Memory B cell (primary cell): ENCODE measurements at regions not wholly inside any gene's neighbourhood (a gene's known extent, or its start where the extent isn't known, plus 50 kb on each side); places are given as distances from the start of the nearest gene placed in this dataset.
"Not testable (repeated sequence)": the region's sequence is repeated elsewhere in the genome, so short reads cannot be mapped to it uniquely, and the experiment has no call there.

Experiments used
- ATAC-seq: fragments of 150-1000 bp; cut with Tn5 transposase; 2 replicates; pipeline ENCODE4 v1.10.0; 2021; ENCODE audit warnings: low read depth, mild to moderate bottlenecking, moderate library complexity
- DNase-seq, 2 donors: peaks; one replicate each; pipeline ENCODE4 v3.0.0; 2022; ENCODE audit warnings: low spot score in 2 of 2
- H3K27ac Mint-ChIP-seq: one replicate; pipeline ENCODE4 v1.8.0; 2022; ENCODE audit warnings: mild to moderate bottlenecking, moderate library complexity, mixed read lengths
- H3K27me3 Mint-ChIP-seq: one replicate; pipeline ENCODE4 v1.8.0; 2022; ENCODE audit warnings: mixed read lengths
- H3K36me3 Mint-ChIP-seq: one replicate; pipeline ENCODE4 v1.8.0; 2022; ENCODE audit warnings: mild to moderate bottlenecking, mixed read lengths
- H3K4me1 Mint-ChIP-seq: one replicate; pipeline ENCODE4 v1.8.0; 2022; ENCODE audit warnings: mixed read lengths
- H3K4me3 Mint-ChIP-seq: one replicate; pipeline ENCODE4 v1.8.0; 2022; ENCODE audit warnings: mild to moderate bottlenecking, moderate library complexity, mixed read lengths
- H3K9me3 Mint-ChIP-seq: one replicate; pipeline ENCODE4 v1.8.0; 2022; ENCODE audit warnings: mixed read lengths

DNA sequence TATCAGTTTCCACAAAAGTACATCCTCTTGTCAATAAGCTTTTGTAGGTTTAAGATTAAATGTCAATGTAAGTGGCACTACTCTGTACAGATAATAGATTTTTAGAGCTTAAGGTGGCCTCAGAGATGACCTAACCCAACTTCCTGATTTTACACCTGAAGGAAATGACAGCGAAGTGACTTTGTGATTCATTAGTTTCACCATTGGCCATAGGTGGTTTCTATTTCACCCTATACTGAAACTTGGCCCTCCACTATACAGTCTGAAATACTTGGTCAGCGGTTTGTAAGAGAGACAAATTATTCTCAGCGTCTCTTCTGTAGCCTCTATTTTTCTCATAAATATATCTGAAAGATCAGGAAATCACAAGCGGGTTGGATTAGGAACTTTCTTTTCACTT is 330.4 kb upstream of the FAM98A start:
- H3K9me3 Mint-ChIP-seq, result peaks cover 4% of the 10 kb centered on the region
- no peaks in the 10 kb centered on the region for H3K4me1 Mint-ChIP-seq
- H3K36me3 Mint-ChIP-seq, result no peaks in the 10 kb centered on the region
- no peak overlapping the region for H3K4me3 Mint-ChIP-seq
- ATAC-seq, result no peak
- no peak overlapping the region for H3K27ac Mint-ChIP-seq
- no peak for DNase-seq
- peaks cover 1% of the 10 kb centered on the region for H3K27me3 Mint-ChIP-seq

DNA sequence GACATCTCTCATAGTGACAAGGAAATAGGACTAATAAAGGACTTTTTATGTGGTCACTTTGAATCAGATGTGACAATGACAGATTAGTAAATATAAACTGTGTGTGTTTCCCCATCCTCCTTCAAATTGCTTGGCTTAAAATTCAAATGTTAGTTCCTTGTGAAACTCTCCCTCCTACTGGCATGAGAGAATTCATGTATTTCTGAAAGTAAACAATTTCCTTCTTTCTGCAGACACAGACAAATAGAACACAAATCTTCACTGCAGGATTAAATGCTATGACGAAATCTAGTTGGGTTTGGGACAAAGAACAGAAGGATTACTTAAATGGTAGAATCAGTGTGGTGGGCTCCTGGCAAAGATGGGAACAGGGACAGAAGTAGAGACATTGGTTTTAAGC is 328.7 kb upstream of the FAM98A start:
- no peaks in the 10 kb centered on the region for H3K36me3 Mint-ChIP-seq
- peaks cover 1% of the 10 kb centered on the region for H3K9me3 Mint-ChIP-seq
- H3K4me1 Mint-ChIP-seq, result no peaks in the 10 kb centered on the region
- peaks cover 1% of the 10 kb centered on the region for H3K27me3 Mint-ChIP-seq
- no peak overlapping the region for H3K27ac Mint-ChIP-seq
- no peak overlapping the region for H3K4me3 Mint-ChIP-seq
- no peak for ATAC-seq
- no peak for DNase-seq

DNA sequence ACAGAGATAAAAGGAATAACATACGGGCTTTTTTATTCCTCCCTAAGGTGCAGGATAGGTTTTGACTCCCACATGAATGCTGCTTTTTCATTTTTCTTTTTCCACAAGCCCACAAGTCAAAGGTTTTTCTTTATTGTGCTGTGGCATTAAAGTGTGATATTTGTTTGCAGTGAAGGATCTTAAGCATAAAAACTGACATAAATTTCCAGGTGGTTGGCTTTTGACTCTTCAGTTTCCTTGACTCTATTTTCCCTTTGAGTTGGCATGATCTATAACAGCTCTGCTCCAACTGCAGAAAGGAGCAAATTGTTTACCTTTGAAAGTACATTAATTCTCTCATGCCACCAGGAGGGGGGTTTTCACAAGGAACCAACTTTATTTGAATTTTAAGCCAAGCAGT is 326.2 kb upstream of the FAM98A start:
- peaks cover 1% of the 10 kb centered on the region for H3K27me3 Mint-ChIP-seq

DNA sequence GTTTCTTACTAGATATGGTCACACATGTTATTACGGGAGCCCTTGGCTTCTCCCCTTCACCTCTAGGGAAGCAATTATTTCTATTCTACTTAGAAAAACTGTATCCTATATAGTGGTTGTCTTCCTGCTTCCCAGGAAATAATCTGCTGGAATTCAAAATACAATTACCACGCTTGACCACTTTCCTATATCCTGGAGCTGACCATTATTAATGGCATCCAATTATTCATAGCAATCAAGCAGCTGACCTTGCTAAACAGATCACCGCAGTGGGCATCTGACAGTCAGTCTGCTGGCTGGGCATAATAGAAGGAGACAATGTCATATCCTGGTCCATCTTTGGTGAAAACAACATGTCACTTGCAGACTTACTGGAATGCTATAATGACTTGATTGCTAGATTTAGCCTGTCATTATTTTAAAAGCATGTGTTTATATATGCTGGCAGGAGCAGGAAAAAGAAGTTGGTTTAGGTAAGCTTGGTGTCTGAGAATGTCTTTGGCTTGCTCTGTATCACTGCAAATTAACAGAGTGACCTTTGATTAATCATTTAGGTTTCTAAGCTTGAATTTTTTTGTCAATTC is 325.6 kb upstream of the FAM98A start:
- DNase-seq (no peak), ATAC-seq (no peak)
- no peaks in the 10 kb centered on the region for H3K4me1 Mint-ChIP-seq
- no peak overlapping the region for H3K4me3 Mint-ChIP-seq
- peaks cover 1% of the 10 kb centered on the region for H3K27me3 Mint-ChIP-seq
- no peak overlapping the region for H3K27ac Mint-ChIP-seq
- peaks cover 3% of the 10 kb centered on the region for H3K9me3 Mint-ChIP-seq
- no peaks in the 10 kb centered on the region for H3K36me3 Mint-ChIP-seq

More for the DNA sequence above, 326.2 kb upstream of the FAM98A start:
- no peak for DNase-seq
- no peak overlapping the region for H3K4me3 Mint-ChIP-seq
- peaks cover 3% of the 10 kb centered on the region for H3K9me3 Mint-ChIP-seq
- no peak overlapping the region for H3K27ac Mint-ChIP-seq
- H3K4me1 Mint-ChIP-seq, result no peaks in the 10 kb centered on the region
- no peak for ATAC-seq
- no peaks in the 10 kb centered on the region for H3K36me3 Mint-ChIP-seq

DNA sequence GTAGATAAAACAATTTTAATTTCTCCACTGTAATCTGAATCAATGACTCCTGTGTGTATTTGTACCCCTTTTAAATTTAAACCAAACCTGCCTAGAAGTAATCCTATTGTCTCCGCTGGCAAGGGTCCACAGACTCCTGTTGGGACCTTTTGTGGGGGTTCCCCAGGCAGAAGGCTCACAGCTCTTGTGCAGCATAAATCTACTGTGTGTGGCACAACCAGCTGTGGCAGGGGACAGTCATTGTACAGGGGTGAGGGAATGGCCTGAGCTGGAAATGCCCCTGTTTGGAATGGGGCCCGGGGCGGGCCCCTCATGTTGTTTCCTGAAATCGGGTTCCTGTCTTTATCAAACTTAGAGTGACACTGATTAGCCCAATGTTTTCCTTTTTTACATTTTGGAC is 318.2 kb upstream of the FAM98A start:
- DNase-seq (no peak), ATAC-seq (no peak)
- no peak overlapping the region for H3K4me3 Mint-ChIP-seq
- H3K36me3 Mint-ChIP-seq, result no peaks in the 10 kb centered on the region
- H3K27ac Mint-ChIP-seq, result no peak overlapping the region
- no peaks in the 10 kb centered on the region for H3K27me3 Mint-ChIP-seq
- no peaks in the 10 kb centered on the region for H3K4me1 Mint-ChIP-seq
- H3K9me3 Mint-ChIP-seq, result peaks cover 8% of the 10 kb centered on the region

DNA sequence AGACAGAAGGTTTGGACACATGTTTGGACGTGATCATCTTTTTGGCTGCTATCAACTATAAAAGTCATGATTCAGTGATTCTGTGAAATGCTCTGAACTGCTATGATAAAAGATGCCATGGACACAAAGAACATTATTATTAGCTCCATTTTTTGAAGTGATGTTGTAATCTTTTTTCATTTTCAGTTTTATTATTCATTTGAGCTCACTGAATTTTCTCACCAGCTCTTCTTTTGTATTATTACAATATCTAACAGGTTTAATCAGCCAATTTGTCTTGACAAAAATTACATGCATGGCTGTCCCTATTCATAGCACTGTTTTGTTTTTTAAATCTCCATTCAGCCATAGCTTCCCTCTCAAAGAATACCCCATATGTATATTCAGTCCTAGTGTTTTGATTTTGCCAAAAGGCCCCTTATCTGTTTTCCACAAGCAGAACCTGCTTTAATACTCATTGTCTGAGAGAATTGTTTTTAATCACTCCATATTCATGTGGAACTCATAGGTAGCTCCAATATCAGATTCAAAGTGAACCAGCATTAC is 314.0 kb upstream of the FAM98A start:
- H3K27ac Mint-ChIP-seq, result no peak overlapping the region

DNA sequence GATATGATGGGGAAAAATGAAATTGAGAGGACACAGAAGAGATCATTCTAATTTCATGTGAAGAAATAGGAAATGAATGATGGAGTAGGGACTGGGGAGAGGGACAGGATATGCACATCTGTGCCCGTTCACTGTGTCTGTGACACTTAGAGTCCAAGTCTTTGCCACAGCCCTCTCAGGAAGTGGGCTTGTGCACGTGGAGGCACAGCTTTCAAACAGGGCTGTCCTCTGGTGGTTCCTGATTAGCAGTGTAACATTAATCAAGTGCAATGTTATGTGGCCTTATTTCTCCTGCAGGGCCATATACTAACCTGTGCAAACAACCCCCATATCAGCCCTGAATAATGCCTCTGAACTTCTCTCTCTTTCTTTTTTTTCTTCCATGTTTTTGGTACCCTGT is 312.2 kb upstream of the FAM98A start:
- peaks cover 2% of the 10 kb centered on the region for H3K27me3 Mint-ChIP-seq
- ATAC-seq (no peak), DNase-seq (no peak)
- no peak overlapping the region for H3K4me3 Mint-ChIP-seq
- peaks cover 12% of the 10 kb centered on the region for H3K9me3 Mint-ChIP-seq
- H3K4me1 Mint-ChIP-seq, result no peaks in the 10 kb centered on the region
- H3K27ac Mint-ChIP-seq, result no peak overlapping the region
- H3K36me3 Mint-ChIP-seq, result no peaks in the 10 kb centered on the region

More for the DNA sequence above, 314.0 kb upstream of the FAM98A start:
- Mint-ChIP-seq H3K36me3 (no peaks in the 10 kb centered on the region), H3K4me1 (no peaks in the 10 kb centered on the region), H3K4me3 (no peak overlapping the region), H3K9me3 (peaks cover 12% of the 10 kb centered on the region), H3K27me3 (peaks cover 2% of the 10 kb centered on the region)
- no peak for ATAC-seq
- DNase-seq, result no peak

DNA sequence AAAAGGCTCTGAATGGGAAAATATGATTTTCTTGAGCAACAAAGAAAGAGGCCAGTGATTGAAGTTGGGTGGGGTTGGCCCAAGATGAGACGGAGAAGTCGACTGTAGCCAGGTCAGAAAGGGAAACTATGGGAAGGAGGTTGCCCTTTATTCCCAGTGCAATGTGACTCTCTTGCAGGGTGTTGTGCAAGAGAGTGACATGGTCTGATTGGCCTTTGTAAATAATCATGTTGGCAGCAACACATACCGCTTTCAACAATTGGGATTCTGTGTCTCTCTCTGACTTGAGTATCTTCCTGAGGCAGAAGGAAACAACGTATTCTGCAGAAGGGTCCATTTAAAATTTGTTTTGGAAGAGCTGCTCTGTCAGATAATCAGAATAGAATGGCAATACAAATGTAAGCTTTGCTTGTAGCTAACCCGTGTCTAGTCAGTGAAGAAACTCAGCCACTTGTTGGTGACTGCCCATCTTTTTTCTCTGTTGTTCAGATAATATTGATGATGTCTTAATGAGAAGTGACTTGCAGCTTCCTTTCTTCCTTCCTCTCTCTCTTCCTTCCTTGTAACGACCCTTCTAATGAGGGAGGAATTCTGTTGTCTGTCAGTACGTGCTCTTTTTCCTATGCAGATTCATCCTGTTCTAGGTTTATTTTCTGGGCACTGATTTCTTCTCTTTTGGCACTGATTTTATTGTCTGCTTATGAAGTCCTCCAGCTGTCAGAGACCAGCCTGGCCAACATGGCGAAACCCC is 311.0 kb upstream of the FAM98A start:
- H3K27me3 Mint-ChIP-seq, result peaks cover 2% of the 10 kb centered on the region
- ATAC-seq (no peak), DNase-seq (no peak)
- H3K4me1 Mint-ChIP-seq, result no peaks in the 10 kb centered on the region
- no peaks in the 10 kb centered on the region for H3K36me3 Mint-ChIP-seq
- peaks cover 11% of the 10 kb centered on the region for H3K9me3 Mint-ChIP-seq
- no peak overlapping the region for H3K4me3 Mint-ChIP-seq
- no peak overlapping the region for H3K27ac Mint-ChIP-seq

DNA sequence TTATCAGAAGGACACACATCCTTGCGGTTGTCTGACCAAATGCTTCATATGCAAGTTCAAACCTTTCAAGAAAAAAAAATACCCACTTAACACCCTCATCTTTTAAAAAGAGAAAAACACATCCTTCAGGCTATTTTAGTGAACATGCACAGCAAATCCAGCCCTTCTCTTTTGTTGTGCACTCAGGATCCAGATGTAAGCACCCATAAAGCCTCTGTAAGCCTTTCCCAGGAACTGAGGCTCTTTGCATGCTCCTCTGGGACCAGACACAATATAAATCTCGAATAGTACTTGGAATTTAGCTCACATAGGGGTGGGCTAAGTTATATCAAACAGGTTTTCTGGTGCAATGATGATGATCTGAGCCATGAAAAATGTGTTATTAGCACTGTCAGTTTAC is 308.8 kb upstream of the FAM98A start:
- no peak for ATAC-seq
- Mint-ChIP-seq H3K4me3 (no peak overlapping the region), H3K4me1 (no peaks in the 10 kb centered on the region), H3K36me3 (no peaks in the 10 kb centered on the region), H3K9me3 (peaks cover 8% of the 10 kb centered on the region), H3K27me3 (peaks cover 2% of the 10 kb centered on the region), H3K27ac (no peak overlapping the region)
- no peak for DNase-seq

DNA sequence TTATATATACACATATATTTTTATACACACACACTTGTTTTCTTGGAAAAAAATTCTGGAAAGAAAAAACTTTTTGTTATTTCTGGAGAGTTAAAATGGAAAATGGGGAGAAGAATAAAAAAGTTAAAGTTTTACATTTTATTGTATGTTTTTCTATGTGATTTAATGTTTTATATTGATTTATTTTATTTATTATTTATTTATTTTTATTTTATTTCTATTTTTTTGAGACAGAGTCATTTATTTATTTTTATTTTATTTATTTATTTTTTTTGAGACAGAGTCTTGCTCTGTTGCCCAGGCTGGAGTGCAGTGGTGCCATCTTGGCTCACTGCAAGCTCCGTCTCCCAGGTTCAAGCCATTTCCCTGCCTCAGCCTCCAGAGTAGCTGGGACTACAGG is 307.0 kb upstream of the FAM98A start:
- H3K27ac Mint-ChIP-seq, ATAC-seq: not testable (repeated sequence)

DNA sequence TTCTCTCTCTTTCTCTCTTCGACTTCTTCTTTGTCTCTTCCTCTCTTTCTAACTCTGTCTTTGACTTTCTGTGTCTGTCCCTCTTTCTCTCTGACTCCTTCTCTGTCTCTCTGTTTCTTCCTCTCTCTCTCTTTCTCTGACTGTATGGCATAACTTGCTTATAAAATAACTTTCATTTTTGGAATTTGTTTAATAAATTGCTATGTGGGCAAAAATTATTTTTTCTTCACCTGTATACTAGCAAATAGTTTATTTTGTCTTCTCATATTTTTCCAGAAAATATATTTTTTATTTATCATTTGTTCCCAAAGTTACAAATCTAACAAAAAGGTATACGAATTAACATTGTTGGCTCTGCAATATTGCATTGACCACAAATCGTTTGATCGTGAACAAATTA is 305.7 kb upstream of the FAM98A start:
- Mint-ChIP-seq H3K27me3 (peaks cover 2% of the 10 kb centered on the region), H3K4me1 (no peaks in the 10 kb centered on the region), H3K9me3 (peaks cover 8% of the 10 kb centered on the region), H3K4me3 (no peak overlapping the region), H3K36me3 (no peaks in the 10 kb centered on the region), H3K27ac (no peak overlapping the region)
- DNase-seq (no peak), ATAC-seq (no peak)

More for the DNA sequence above, 307.0 kb upstream of the FAM98A start:
- H3K4me1 Mint-ChIP-seq, H3K4me3 Mint-ChIP-seq, H3K27me3 Mint-ChIP-seq, DNase-seq, H3K9me3 Mint-ChIP-seq, H3K36me3 Mint-ChIP-seq: not testable (repeated sequence)

DNA sequence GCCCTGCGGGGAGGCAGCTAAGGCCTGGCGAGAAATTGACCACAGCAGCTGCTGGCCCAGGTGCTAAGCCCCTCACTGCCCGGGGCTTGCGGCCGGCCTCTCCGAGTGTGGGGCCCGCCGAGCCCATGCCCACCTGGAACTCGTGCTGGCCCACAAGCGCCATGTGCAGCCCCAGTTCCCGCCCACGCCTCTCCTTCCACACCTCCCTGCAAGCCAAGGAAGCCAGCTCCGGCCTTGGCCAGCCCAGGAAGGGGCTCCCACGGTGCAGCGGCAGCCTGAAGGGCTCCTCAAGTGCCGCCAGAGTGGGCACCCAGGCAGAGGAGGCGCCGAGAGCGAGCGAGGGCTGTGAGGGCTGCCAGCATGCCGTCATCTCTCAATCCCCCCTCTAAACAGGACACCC is 304.6 kb upstream of the FAM98A start:
- H3K9me3 Mint-ChIP-seq, result peaks cover 4% of the 10 kb centered on the region
- no peaks in the 10 kb centered on the region for H3K36me3 Mint-ChIP-seq
- ATAC-seq (no peak), DNase-seq (no peak)
- H3K27me3 Mint-ChIP-seq, result no peaks in the 10 kb centered on the region
- H3K27ac Mint-ChIP-seq, result no peak overlapping the region
- H3K4me3 Mint-ChIP-seq, result no peak overlapping the region
- no peaks in the 10 kb centered on the region for H3K4me1 Mint-ChIP-seq

DNA sequence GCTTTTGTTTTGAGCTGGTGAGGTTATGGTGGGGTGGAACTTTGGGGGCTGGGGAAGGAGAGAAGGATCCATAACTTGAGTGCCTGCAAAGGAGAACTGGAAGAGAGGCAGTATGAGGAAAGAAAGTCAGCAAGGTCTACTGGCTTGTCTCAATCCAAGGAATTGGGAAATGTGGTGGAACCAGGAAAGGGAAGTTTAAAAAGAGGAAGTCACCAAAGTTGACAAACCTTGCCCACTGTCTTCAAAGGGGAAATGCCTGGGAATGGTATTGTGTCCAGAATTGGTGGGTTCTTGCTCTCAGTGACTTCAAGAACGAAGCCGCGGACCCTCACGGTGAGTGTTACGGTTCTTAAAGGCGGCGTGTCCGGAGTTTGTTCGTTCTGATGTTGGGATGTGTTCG is 304.1 kb upstream of the FAM98A start:
- ATAC-seq (no peak), DNase-seq (no peak)
- no peak overlapping the region for H3K4me3 Mint-ChIP-seq
- no peak overlapping the region for H3K27ac Mint-ChIP-seq
- H3K27me3 Mint-ChIP-seq, result no peaks in the 10 kb centered on the region
- no peaks in the 10 kb centered on the region for H3K36me3 Mint-ChIP-seq
- H3K4me1 Mint-ChIP-seq, result no peaks in the 10 kb centered on the region
- H3K9me3 Mint-ChIP-seq, result peaks cover 5% of the 10 kb centered on the region

DNA sequence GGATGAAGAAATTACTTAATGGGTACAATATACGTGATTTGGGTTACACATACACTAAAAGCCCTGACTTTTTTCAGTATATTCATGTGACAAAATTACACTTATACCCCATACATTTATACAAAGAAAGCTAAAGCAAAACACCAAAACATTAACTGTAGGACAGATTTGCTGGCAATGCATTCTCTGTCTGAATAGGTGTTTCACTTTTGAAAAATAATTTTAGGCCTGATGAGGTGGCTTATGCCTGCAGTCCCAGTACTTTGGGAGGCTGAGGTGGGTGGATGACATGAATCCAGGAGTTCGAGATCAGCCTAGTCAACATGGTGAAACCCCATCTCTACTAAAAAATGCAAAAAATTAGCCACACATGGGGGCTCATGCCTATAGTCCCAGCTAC is 301.5 kb upstream of the FAM98A start:
- Mint-ChIP-seq H3K27me3 (no peaks in the 10 kb centered on the region), H3K4me3 (no peak overlapping the region), H3K9me3 (peaks cover 9% of the 10 kb centered on the region), H3K36me3 (no peaks in the 10 kb centered on the region), H3K4me1 (peaks cover 2% of the 10 kb centered on the region), H3K27ac (no peak overlapping the region)
- DNase-seq (no peak), ATAC-seq (no peak)

DNA sequence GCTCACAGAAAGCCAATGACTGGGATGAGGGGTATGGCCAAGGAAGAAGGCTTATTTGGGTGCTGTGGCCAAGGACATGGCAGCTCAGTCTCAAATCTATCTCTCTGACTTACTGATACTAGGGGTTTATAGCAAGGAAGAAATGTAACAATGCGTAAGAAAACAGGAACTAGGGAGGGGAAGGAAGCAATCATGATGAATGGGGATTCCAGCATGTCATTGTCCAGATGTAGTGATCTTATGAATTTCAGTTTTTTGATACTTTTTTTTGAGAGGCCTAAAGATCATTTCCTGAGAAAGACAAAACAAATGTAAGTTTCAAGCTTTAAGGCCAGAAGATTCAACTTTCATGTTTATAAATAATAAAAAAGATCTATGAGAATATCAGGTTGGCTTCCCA is 298.6 kb upstream of the FAM98A start:
- Mint-ChIP-seq H3K4me3 (no peak overlapping the region), H3K27me3 (no peaks in the 10 kb centered on the region), H3K36me3 (no peaks in the 10 kb centered on the region), H3K27ac (no peak overlapping the region), H3K4me1 (peaks cover 2% of the 10 kb centered on the region), H3K9me3 (peaks cover 5% of the 10 kb centered on the region)
- ATAC-seq (no peak), DNase-seq (no peak)
